Left renal cortex interstitium (tissue), 4 donors: ENCODE measurements at regions not wholly inside any gene's neighbourhood (a gene's known extent, or its start where the extent isn't known, plus 50 kb on each side); places are given as distances from the start of the nearest gene placed in this dataset.
A peak's percentile ranks its signal among the peaks of the same experiment; 100 is the strongest.
"Not testable (repeated sequence)": the region's sequence is repeated elsewhere in the genome, so short reads cannot be mapped to it uniquely, and the experiment has no call there.

Experiments
- DNase-seq, 4 donors: peaks; one replicate each; pipeline ENCODE4 v3.0.0-alpha.2; 2013; ENCODE audit warnings: low read depth in 4 of 4, low spot score in 2 of 4, missing footprints in 1 of 4

- DNase-seq = no peak
Observed at GRCh38 chr17:13157656-13158055, 139.8 kb upstream of the ELAC2 start.

DNA sequence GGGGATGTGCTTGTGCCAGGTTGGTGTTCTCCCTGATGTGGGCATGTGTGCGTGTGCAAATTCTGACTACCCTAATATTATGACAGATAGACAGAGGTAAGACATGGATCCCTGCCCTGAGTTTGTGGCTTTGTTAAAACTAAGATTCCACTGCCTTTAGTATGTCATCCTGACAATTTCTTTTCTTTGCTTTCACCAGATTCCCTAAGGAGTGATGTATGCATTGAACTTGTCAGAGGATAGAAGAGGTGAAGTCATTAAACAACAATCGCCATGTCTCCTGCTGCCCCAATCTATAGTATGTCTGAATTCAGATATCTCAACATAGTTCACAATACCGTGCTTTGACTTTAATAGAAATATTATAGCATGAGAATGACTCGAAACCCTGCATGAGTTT lies 137.1 kb upstream of the ELAC2 start:
- DNase-seq = no peak

DNA sequence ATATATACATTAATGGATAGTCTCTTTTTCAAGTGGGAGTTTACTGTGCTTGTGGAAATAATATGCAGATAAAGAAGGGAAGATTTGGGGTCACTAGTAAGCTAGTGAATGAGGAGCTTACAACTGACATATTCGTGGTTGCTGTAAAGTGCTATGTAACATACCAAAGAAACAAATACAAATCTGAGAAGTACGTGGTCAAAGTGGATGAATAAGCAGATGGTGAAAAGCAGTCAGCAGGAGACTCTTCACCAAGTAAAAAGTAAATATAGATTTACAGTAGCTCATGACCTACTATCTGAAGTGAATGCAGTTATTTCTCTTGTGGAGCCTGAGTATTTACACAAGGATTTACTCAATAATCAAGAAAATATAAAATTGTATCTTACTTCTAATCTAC lies 136.6 kb upstream of the ELAC2 start:
- no peak for DNase-seq

DNA sequence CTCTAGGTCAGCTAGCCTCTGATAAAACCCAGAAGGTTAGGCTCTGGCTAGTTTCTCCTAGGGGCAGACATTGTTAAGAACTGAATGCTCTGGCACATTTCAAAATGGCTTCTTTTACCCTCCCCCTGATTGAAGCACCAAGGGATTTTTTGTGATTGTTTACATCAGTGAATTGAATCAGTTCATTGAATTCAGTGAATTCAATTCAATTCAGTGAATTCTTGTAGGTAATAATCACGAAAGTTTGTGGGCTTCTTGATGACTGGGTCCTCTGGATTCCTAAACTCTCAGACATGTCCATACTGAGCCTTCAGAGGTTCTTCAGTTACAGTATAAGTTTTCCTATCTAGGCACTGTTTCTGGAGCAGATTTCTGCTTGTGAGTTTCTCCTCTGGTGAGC lies 135.2 kb upstream of the ELAC2 start:
- no peak for DNase-seq

- DNase-seq = no peak
Observed at GRCh38 chr17:13152501-13152900, 134.7 kb upstream of the ELAC2 start.

DNA sequence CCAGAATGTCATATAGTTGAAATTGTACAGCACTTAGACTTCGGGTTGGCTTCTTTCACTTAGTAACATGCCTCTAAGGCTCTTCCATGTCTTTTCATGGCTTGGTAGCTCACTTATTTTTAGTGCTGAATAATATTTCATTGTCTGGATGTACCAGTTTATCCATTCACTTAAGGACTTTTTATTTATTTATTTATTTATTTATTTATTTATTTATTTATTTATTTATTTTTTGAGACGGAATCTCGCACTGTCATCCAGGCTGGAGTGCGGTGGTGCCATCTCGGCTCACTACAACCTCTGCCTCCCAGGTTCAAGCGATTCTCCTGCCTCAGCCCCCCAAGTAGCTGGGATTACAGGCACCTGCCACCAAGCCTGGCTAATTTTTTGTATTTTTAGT lies 132.9 kb upstream of the ELAC2 start:
- DNase-seq = not testable (repeated sequence)

DNA sequence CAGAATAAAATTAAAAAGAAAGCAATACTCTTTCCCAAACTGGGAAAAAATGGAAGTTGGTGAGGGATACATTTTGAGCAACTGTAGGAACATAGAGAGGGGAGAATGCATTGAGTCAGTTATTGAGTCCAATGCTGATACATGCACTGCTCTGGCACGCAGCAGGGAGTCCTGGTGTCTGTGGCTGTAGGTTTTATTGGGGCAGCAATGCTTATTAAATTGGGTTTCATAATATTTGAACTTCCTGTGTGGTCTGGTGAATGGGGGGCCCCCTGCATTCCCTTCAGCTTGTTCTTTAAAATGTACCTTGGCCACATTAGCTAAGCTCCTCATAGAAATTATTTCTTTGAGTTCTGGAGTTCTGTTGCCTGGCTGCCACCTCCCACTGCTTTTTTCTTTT lies 125.2 kb upstream of the ELAC2 start:
- DNase-seq = no peak

DNA sequence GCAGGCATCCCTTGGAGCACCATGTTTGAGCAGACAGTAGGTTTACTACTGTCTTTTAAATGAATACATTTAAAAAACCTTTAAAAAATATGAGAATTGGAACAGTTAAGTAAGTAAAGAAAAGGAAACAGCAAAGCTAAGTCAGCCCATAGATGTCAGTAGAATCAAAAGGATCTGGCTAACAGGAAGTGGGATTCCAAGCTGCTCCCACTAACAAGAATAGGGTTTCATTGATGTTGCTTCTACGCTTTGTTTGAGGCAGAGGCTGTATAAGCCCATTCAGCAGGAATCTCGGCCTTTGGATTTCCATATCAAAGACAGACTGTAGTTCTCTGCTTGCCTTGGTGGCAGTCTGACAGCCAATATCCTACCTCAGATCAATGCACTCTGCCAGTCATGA lies 122.9 kb upstream of the ELAC2 start:
- no peak for DNase-seq

- no peak for DNase-seq
Observed at GRCh38 chr17:13135506-13135905, 117.7 kb upstream of the ELAC2 start.

- no peak for DNase-seq
Observed at GRCh38 chr17:13134076-13134475, 116.2 kb upstream of the ELAC2 start.

DNA sequence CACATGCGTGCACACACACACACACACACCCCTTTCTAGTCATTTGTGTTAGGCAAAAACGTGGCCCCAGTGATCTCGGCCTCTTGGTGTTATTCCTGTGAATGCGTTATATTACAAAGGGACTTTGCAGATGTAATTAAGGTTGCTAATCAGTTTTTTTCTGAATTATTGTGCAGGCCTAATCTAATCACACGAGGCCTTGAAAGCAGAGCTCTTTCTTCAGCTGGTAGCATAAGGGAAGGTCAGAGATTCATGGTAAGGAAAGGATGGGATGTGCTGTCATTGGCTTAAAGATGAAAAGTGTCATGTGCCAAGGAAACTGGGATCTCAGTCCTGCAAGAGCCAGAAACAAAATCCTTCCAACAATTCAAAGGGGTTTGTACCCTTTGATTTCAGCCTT lies 113.4 kb upstream of the ELAC2 start:
- DNase-seq = no peak

DNA sequence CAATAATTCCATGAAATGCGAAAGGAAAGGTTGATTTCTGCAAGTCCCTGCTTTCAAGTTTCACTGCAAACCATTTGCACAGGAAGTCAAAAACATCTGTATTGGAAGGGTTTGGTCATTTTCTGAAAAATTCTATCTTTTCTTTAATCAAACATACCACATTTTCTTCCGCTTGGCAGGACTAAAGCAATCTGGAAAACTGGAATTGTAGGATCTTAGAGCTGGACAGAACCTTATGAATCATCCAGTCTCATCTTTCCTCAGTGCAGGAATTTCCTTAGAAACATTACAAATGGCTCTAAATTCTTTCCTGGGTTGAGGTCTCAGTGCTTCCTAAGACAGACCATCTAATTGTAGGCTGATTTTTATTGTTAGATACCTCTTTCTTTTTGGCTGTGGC lies 111.5 kb upstream of the ELAC2 start:
- no peak for DNase-seq

- no peak for DNase-seq
Observed at GRCh38 chr17:13128676-13129075, 110.8 kb upstream of the ELAC2 start.

DNA sequence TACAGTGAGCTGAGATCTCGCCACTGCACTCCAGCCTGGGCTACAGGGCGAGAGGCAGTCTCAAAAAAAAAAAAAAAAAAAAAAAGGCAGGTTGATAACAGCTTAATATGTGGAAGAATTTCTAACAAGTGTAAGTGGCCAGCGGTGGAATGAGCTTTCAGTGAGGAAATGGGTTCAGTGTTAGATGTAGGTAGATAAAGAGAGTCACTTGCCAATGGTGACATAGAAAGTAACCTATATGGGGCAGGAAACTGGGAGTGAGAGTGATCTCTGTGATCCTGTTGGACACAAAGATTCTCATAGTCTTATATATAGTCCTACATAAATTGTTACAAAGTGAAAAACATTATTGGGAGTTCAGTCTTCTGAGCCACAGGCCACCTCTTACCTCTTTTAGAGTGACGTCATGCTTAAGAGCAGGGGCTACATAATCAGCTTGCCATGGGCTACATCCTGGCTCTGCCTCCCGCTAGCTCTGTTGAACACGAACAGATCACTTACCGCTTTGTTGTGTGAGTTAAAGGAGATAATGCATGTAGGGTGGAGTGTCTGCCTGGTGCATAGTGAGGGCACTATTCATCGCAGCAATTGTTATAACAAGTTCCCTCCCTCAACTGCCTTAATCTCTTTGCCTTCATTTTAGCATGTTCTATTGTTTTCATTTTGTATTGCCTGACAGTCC lies 110.2 kb upstream of the ELAC2 start:
- no peak for DNase-seq

DNA sequence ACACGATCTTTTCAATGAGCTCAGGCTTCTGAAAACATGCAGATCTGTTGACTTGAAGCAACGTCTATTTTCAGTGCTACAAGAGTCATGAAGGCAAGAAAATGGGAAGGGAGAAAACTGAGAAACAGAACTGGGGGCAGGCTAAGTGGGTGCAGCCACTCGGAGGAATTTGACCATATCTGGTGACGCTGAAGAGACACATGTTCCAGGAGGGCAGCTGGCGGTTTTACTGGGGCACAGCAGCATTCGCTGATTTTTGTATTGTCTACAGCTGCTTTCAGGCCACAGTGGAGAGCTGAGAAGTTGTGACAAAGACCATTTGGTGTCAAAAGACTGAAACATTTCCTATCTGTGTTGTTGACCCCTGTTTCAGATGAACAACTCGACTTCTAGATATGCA lies 103.0 kb upstream of the ELAC2 start:
- DNase-seq = no peak

GRCh38 chr17:13118311-13118710 lies 100.5 kb upstream of the ELAC2 start:
- no peak for DNase-seq

- no peak for DNase-seq
Observed at GRCh38 chr17:13117616-13118015, 99.8 kb upstream of the ELAC2 start.

DNA sequence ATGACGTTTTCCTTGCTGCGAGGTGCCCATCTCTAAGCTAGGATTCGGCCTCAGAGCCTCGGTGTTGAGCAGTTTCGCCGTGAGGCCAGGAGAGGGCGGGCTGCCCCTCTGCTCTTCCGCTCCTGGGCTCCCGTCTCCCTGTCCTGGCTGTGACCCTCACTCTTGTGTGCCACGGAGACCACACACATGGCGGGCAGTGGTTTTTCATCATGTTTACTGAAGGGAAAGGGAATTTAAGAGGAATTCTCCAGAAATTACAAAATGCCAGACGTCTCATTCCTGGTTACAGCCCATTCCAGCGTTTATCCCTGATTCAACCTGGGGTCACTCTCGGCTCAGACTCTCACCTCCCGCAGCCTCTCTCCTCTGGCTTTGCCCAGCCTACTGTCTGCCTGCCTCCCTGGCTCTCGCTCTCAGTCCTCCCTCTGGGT lies 96.8 kb upstream of the ELAC2 start:
- peak in 2 of 4 donors; percentile 2 to 19 for DNase-seq

GRCh38 chr17:13113821-13114525 lies 96.1 kb upstream of the ELAC2 start:
- no peak for DNase-seq

DNA sequence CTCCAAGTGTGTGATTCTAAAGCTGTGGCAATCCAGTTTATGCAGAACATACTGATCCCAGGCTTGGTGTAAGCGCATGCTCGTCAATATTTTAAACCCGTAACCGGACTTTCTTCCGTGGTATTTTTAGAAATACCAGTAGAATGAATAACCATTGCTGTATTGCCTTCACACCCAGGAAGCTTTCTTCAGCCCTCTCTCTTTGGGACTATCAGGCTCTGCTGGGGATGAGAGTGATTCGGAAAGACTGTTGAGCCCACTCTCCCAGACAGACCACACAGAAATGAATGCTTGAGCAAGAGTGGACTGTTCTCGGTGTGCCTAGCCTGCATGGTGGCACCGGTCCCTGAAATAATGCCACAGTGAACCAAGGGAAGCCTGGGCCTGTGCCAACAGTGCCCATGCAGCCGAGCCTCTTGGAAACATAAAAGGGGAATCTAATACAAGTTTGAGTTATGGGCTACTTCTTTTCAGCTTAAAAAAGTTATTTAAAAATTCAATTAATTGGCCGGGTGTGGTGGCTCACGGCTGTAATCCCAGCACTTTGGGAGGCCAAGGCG lies 89.9 kb upstream of the ELAC2 start:
- DNase-seq = no peak

GRCh38 chr17:13106171-13106570 lies 88.3 kb upstream of the ELAC2 start:
- no peak for DNase-seq

- DNase-seq = no peak
Observed at GRCh38 chr17:13104576-13104975, 86.7 kb upstream of the ELAC2 start.
